Hepatocyte (in vitro differentiated cells): ENCODE measurements at regions not wholly inside any gene's neighbourhood (a gene's known extent, or its start where the extent isn't known, plus 50 kb on each side); places are given as distances from the start of the nearest gene placed in this dataset.
"Not testable (repeated sequence)": the region's sequence is repeated elsewhere in the genome, so short reads cannot be mapped to it uniquely, and the experiment has no call there.

Experiments used
- EZH2 ChIP-seq: fragments of 200-600 bp; sonication (generic); IDR thresholded peaks from 2 replicates; pipeline ENCODE4 v1.6.1; 2016; ENCODE audit warnings: antibody characterized with exemption, mild to moderate bottlenecking, borderline replicate concordance
- EZH2phosphoT487 ChIP-seq: fragments of 200-600 bp; sonication (generic); IDR thresholded peaks from one replicate; pipeline ENCODE4 v1.6.1; 2018; ENCODE audit warnings: antibody characterized with exemption, mild to moderate bottlenecking, low read depth, moderate library complexity; ENCODE audit not compliant: unreplicated experiment, severe bottlenecking
- TF ChIP-seq, protein P1 (sequence below): fragments of 200-600 bp; sonication (generic); IDR thresholded peaks from 2 replicates; pipeline ENCODE4 v1.5.1; 2016; ENCODE audit warnings: antibody characterized with exemption, mild to moderate bottlenecking; ENCODE audit not compliant: poor library complexity

DNA sequence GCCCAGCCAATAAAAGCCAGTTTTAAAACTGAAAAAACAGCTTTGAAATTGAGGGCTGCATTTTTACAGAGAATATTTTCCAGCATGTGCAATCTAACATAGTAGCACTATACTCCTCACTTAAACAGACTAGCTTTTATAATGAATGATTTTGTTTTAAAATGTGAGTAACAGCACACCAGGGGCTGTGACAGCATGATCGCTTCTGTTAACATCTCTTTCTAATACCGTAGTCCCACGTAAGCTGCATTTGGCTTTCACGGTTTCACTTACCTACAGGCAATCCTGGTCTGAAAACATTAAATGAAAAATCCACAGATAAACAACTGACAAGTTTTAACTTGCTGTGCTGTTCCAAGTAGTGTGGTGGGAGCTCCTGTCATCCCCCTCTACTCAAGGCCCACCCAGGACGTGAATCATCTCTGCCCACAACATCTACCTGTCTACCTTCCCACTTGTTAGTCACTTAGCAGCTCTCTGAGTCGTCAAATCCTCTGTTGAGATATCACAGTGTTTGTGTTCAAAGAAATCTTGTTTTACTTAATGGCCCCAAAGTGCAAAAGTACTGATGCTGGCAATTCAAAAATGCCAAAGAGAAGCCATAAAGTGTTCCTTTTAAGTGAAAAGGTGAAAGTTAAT lies 74.0 kb upstream of the THOC3 start:
- TF ChIP-seq, protein P1, sequence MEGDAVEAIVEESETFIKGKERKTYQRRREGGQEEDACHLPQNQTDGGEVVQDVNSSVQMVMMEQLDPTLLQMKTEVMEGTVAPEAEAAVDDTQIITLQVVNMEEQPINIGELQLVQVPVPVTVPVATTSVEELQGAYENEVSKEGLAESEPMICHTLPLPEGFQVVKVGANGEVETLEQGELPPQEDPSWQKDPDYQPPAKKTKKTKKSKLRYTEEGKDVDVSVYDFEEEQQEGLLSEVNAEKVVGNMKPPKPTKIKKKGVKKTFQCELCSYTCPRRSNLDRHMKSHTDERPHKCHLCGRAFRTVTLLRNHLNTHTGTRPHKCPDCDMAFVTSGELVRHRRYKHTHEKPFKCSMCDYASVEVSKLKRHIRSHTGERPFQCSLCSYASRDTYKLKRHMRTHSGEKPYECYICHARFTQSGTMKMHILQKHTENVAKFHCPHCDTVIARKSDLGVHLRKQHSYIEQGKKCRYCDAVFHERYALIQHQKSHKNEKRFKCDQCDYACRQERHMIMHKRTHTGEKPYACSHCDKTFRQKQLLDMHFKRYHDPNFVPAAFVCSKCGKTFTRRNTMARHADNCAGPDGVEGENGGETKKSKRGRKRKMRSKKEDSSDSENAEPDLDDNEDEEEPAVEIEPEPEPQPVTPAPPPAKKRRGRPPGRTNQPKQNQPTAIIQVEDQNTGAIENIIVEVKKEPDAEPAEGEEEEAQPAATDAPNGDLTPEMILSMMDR = not testable (repeated sequence)
- not testable (repeated sequence) for TF ChIP-seq EZH2, EZH2phosphoT487
